K562 (cell line): ENCODE measurements at regions not wholly inside any gene's neighbourhood (a gene's known extent, or its start where the extent isn't known, plus 50 kb on each side); places are given as distances from the start of the nearest gene placed in this dataset.

Source experiments
- KHSRP ChIP-seq: fragments of 450-650 bp; IDR thresholded peaks from 2 replicates; pipeline ENCODE4 v1.6.1; 2017
- MYNN ChIP-seq, 2 experiments: sonication (generic); formaldehyde crosslinking in 1 of 2; IDR thresholded peaks; 2 replicates each; pipeline versions ENCODE4 v1.5.0 to v1.6.1; 2016 to 2020; ENCODE audit warnings: antibody characterized with exemption in 1 of 2, missing genetic modification reagents in 1 of 2
- NCOA2 ChIP-seq, 2 experiments: fragments of 450-650 bp; IDR thresholded peaks; 2 replicates each; pipeline ENCODE4 v1.6.1; 2018; ENCODE audit warnings: mild to moderate bottlenecking in 2 of 2, moderate library complexity in 1 of 2; ENCODE audit not compliant: partially characterized antibody in 2 of 2
- PTTG1 ChIP-seq: fragments of 450-650 bp; IDR thresholded peaks from 2 replicates; pipeline ENCODE4 v1.6.1; 2016; ENCODE audit warnings: low read depth, mild to moderate bottlenecking, missing genetic modification characterization, missing compliant biosample characterization
- SMARCC2 ChIP-seq: fragments of 450-650 bp; IDR thresholded peaks from 2 replicates; pipeline ENCODE4 v1.6.1; 2017; ENCODE audit warnings: antibody characterized with exemption, moderate library complexity, mild to moderate bottlenecking, low read depth
- ZNF445 ChIP-seq: fragments of 250-450 bp; sonication (Bioruptor Pico); IDR thresholded peaks from 2 replicates; pipeline ENCODE4 v1.4.0; 2020; ENCODE audit warnings: low read depth, mild to moderate bottlenecking, moderate library complexity
- ZNF583 ChIP-seq: fragments of 250-450 bp; sonication (Bioruptor Pico); IDR thresholded peaks from 2 replicates; pipeline ENCODE4 v1.4.0; 2020
- TF ChIP-seq, protein P1 (sequence below), 2 experiments: fragments of 450-650 bp; IDR thresholded peaks; 2 replicates each; pipeline ENCODE4 v1.6.1; 2016; ENCODE audit warnings: mild to moderate bottlenecking in 2 of 2, borderline replicate concordance in 1 of 2, low read depth in 1 of 2, moderate library complexity in 1 of 2
- TF ChIP-seq, protein P2 (sequence below): sonication (generic); formaldehyde crosslinking; IDR thresholded peaks from 2 replicates; pipeline ENCODE4 v1.8.0; 2022; ENCODE audit warnings: missing genetic modification reagents, mild to moderate bottlenecking, moderate library complexity, borderline replicate concordance

DNA sequence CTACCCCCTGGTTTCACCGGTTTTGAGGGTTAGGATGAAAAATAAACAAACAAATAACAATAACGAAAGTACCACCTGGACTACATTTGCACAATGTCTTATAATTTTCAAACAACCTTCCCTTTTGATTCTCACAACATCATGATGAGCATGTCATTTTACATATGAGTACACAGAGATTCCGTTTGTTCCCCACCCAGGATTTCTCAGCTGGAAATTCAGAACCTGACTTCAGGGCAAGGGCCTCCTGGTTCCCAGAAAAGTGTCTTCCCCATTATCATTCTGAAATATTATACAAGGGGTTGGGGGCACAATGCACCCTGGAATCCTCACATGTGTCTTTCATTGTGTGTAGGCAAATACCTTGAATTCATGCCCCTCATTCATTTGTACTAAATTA, 135.8 kb upstream of the NOCT start (continued):
- TF ChIP-seq, protein P1, sequence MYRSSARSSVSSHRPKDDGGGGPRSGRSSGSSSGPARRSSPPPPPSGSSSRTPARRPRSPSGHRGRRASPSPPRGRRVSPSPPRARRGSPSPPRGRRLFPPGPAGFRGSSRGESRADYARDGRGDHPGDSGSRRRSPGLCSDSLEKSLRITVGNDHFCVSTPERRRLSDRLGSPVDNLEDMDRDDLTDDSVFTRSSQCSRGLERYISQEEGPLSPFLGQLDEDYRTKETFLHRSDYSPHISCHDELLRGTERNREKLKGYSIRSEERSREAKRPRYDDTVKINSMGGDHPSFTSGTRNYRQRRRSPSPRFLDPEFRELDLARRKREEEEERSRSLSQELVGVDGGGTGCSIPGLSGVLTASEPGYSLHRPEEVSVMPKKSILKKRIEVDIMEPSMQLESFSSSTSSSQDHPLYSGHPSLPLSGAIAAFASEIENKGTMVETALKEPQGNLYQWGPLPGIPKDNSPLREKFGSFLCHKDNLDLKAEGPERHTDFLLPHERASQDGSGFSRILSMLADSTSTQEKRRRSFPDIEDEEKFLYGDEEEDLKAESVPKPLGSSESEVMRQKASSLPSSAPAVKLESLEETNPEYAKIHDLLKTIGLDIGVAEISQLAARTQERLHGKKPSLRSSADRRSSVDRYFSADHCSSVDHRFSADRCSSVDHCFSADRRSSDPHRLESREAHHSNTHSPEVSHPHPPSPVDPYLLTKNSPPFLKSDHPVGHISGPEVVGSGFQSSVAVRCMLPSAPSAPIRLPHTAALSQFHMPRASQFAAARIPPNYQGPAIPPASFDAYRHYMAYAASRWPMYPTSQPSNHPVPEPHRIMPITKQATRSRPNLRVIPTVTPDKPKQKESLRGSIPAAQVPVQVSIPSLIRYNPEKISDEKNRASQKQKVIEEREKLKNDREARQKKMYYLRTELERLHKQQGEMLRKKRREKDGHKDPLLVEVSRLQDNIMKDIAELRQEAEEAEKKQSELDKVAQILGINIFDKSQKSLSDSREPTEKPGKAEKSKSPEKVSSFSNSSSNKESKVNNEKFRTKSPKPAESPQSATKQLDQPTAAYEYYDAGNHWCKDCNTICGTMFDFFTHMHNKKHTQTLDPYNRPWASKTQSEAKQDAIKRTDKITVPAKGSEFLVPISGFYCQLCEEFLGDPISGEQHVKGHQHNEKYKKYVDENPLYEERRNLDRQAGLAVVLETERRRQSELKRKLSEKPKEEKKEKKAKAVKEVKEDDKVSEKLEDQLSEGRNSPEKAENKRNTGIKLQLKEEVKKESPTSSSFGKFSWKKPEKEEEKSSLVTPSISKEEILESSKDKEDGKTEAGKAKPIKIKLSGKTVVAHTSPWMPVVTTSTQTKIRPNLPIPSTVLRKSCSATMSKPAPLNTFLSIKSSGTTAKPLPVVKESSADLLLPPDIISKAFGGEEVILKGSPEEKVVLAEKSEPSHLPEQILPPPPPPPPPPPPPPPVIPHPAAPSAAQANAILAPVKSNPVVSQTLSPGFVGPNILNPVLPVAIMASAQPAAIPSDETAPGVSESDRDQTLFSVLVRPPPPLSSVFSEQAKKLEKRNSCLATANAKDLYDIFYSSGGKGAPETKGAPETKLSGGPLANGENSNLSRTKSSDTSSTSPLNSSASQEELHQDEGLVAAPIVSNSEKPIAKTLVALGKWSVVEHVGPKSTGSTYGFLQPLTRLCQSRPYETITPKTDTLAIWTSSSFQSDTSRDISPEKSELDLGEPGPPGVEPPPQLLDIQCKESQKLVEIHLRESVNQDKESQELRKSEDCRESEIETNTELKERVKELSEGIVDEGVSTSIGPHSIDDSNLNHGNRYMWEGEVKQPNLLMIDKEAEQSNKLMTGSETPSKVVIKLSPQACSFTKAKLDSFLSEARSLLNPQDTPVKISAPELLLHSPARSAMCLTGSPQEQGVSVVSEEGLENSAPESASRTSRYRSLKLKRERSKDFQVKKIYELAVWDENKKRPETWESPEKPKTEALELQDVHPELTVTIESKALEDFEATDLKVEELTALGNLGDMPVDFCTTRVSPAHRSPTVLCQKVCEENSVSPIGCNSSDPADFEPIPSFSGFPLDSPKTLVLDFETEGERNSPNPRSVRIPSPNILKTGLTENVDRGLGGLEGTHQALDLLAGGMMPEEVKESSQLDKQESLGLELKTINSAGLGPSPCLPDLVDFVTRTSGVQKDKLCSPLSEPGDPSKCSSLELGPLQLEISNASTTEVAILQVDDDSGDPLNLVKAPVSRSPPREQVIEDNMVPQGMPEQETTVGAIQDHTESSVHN (IDR thresholded peaks at IDR 0.05; ENCODE audit: borderline replicate concordance in 1 of 2, low read depth in 1 of 2) = no peak
- TF ChIP-seq MYNN (IDR thresholded peaks at IDR 0.05) (no peak), MYNN (CRISPR knock-in tag; IDR thresholded peaks at IDR 0.05) (no peak), KHSRP (no peak), NCOA2 (IDR thresholded peaks at IDR 0.05; ENCODE audit: partially characterized antibody in 2 of 2) (no peak), ZNF445 (no peak), ZNF583 (CRISPR knock-in tag) (no peak), PTTG1 (no peak), SMARCC2 (no peak)
- TF ChIP-seq, protein P2, sequence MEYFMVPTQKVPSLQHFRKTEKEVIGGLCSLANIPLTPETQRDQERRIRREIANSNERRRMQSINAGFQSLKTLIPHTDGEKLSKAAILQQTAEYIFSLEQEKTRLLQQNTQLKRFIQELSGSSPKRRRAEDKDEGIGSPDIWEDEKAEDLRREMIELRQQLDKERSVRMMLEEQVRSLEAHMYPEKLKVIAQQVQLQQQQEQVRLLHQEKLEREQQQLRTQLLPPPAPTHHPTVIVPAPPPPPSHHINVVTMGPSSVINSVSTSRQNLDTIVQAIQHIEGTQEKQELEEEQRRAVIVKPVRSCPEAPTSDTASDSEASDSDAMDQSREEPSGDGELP (CRISPR knock-in tag) = no peak
